HCT116 (cell line): ENCODE measurements at regions not wholly inside any gene's neighbourhood (a gene's known extent, or its start where the extent isn't known, plus 50 kb on each side); places are given as distances from the start of the nearest gene placed in this dataset.

Experiments used
- ATAC-seq: fragments of 200-7000 bp; cut with Tn5 transposase; 2 replicates; pipeline ENCODE4 v1.9.1; 2020; ENCODE audit warnings: mild to moderate bottlenecking, moderate library complexity
- BruUV-seq: library from RNA; stranded (reverse); fragments of 400-500 nt; replicated peaks from 2 replicates; lab custom pipeline; 2021; lab: Mats Ljungman, UMichigan
- CTCF ChIA-PET: fragments of 300-600 bp; sonication (Branson Sonifier 250); formaldehyde crosslinking; loops from one replicate; lab custom pipeline; 2021; ENCODE audit warnings: antibody characterized with exemption; lab: Charles Lee
- POLR2A ChIA-PET: fragments of 300-600, 350-600 bp; sonication (Branson Sonifier 250); formaldehyde crosslinking; loops from one replicate; lab custom pipeline; 2021; ENCODE audit warnings: antibody characterized with exemption; lab: Charles Lee
- RAD21 ChIA-PET, 2 experiments: fragments of 300-600 bp; sonication (Branson Sonifier 250); formaldehyde crosslinking; loops; one replicate each; lab custom pipeline; 2023; ENCODE audit warnings: low total read pairs in 2 of 2; ENCODE audit not compliant: uncharacterized antibody in 2 of 2, unreplicated experiment in 2 of 2, low non-redundant PET in 1 of 2; lab: Charles Lee
- DNase-seq: peaks from one replicate; pipeline ENCODE4 v3.0.0-alpha.2; 2010; ENCODE audit warnings: low read depth, low spot score
- H2AFZ ChIP-seq: fragments of 200-600 bp; shearing (Covaris generic), sonication (generic); 2 replicates; pipeline ENCODE4 v1.6.1; 2017; ENCODE audit warnings: low read depth, mixed run types, mixed read lengths, antibody characterized with exemption, low read length; ENCODE audit not compliant: poor library complexity, severe bottlenecking
- H3K27ac ChIP-seq: 2 replicates; pipeline ENCODE4 v1.5.1; 2012; ENCODE audit warnings: low read depth, low read length
- H3K27me3 ChIP-seq: fragments of 200-600 bp; sonication (generic); 2 replicates; pipeline ENCODE4 v1.6.1; 2016; ENCODE audit warnings: mixed run types, low read length, mixed read lengths; ENCODE audit not compliant: insufficient read depth
- H3K36me3 ChIP-seq, 2 experiments: fragments of 200-500 bp in 1 of 2; fragments of 200-600 bp in 1 of 2; sonication (Bioruptor generic) in 1 of 2; sonication (generic) in 1 of 2; 2 replicates each; pipeline versions ENCODE4 v1.5.1 to v1.6.1; 2014 to 2016; ENCODE audit warnings: low read length in 2 of 2, inconsistent platforms in 1 of 2, mixed read lengths in 1 of 2, mixed run types in 1 of 2; ENCODE audit not compliant: insufficient read depth in 2 of 2, control insufficient read depth in 1 of 2
- H3K4me1 ChIP-seq, 2 experiments: fragments of 200-600 bp in 1 of 2; sonication (generic) in 1 of 2; 2 replicates each; pipeline versions ENCODE4 v1.5.1 to v1.6.1; 2012 to 2017; ENCODE audit warnings: low read length in 2 of 2, inconsistent platforms in 1 of 2, mild to moderate bottlenecking in 1 of 2, mixed read lengths in 1 of 2, mixed run types in 1 of 2, moderate library complexity in 1 of 2; ENCODE audit not compliant: insufficient read depth in 2 of 2, control insufficient read depth in 1 of 2
- H3K4me2 ChIP-seq: fragments of 200-600 bp; sonication (generic); 2 replicates; pipeline ENCODE4 v1.6.1; 2017; ENCODE audit warnings: mixed run types, low read length, mixed read lengths
- H3K4me3 ChIP-seq, 2 experiments: fragments of 200-600 bp in 1 of 2; sonication (generic) in 1 of 2; replicated peaks in 1 of 2; 2 replicates each; pipeline ENCODE4 v1.5.1; 2011 to 2016; ENCODE audit warnings: low read length in 2 of 2, control low read depth in 1 of 2, low read depth in 1 of 2, mild to moderate bottlenecking in 1 of 2, mixed read lengths in 1 of 2, mixed run types in 1 of 2
- H3K79me2 ChIP-seq: fragments of 200-600 bp; sonication (generic); 2 replicates; pipeline ENCODE4 v1.6.1; 2017; ENCODE audit warnings: mild to moderate bottlenecking, mixed run types, low read length, moderate library complexity, mixed read lengths; ENCODE audit not compliant: insufficient read depth
- H3K9ac ChIP-seq: fragments of 200-600 bp; sonication (generic); 2 replicates; pipeline ENCODE4 v1.6.1; 2016; ENCODE audit warnings: low read length, mixed read lengths
- H3K9me2 ChIP-seq: fragments of 200-600 bp; sonication (generic), shearing (Covaris generic); 2 replicates; pipeline ENCODE4 v1.6.1; 2017; ENCODE audit warnings: mixed run types, mild to moderate bottlenecking, moderate library complexity; ENCODE audit not compliant: insufficient read depth
- H3K9me3 ChIP-seq, 2 experiments: fragments of 200-500 bp in 1 of 2; fragments of 200-600 bp in 1 of 2; sonication (Bioruptor generic) in 1 of 2; sonication (generic) in 1 of 2; 2 replicates each; pipeline ENCODE4 v1.6.1; 2014 to 2017; ENCODE audit warnings: low read length in 2 of 2, mixed read lengths in 2 of 2, inconsistent platforms in 1 of 2, low read depth in 1 of 2, mild to moderate bottlenecking in 1 of 2, mixed run types in 1 of 2, moderate library complexity in 1 of 2; ENCODE audit not compliant: control insufficient read depth in 1 of 2, insufficient read depth in 1 of 2
- H4K20me1 ChIP-seq: fragments of 200-600 bp; sonication (generic), shearing (Covaris generic); 2 replicates; pipeline ENCODE4 v1.6.1; 2017; ENCODE audit warnings: mixed run types, mild to moderate bottlenecking, moderate library complexity; ENCODE audit not compliant: insufficient read depth
- ATF3 ChIP-seq: IDR thresholded peaks from 2 replicates; pipeline ENCODE4 v1.6.1; 2012
- CEBPB ChIP-seq: IDR thresholded peaks from 2 replicates; pipeline ENCODE4 v1.6.1; 2012; ENCODE audit warnings: low read depth
- CTCF ChIP-seq, 3 experiments: fragments of 200-600 bp in 1 of 3; sonication (generic) in 1 of 3; IDR thresholded peaks in 2 of 3; conservative IDR thresholded peaks in 1 of 3; 2 replicates each; pipeline ENCODE4 v1.5.1; 2012 to 2017; ENCODE audit warnings: low read depth in 2 of 3, low read length in 2 of 3, antibody characterized with exemption in 1 of 3, borderline replicate concordance in 1 of 3, control low read depth in 1 of 3, mild to moderate bottlenecking in 1 of 3, mixed read lengths in 1 of 3, mixed run types in 1 of 3, moderate library complexity in 1 of 3; ENCODE audit not compliant: insufficient read depth in 1 of 3
- POLR2AphosphoS5 ChIP-seq: IDR thresholded peaks from 2 replicates; pipeline ENCODE4 v1.6.1; 2011; ENCODE audit warnings: mild to moderate bottlenecking, low read depth, low read length, moderate library complexity
- REST ChIP-seq: IDR thresholded peaks from 2 replicates; pipeline ENCODE4 v1.6.1; 2012; ENCODE audit warnings: low read depth
- intact Hi-C: fragments of 100-400 bp; cut with micrococcal nuclease; formaldehyde crosslinking; loops from 2 replicates; pipeline ENCODE4 v1.10.0; 2022

- H3K9me2 ChIP-seq = no peaks in the 10 kb centered on the region
- no peak for ATAC-seq
- CTCF ChIA-PET = no interaction called here
- no peak overlapping the region for H2AFZ ChIP-seq
- H4K20me1 ChIP-seq = no peaks in the 10 kb centered on the region
- no TSS peak for BruUV-seq
- no peaks in the 10 kb centered on the region for H3K36me3 ChIP-seq
- H3K27me3 ChIP-seq = no peaks in the 10 kb centered on the region
- H3K79me2 ChIP-seq = no peaks in the 10 kb centered on the region
- RAD21 ChIA-PET = no interaction called here
- H3K4me1 ChIP-seq = peaks cover 14 to 18% of the 10 kb centered on the region in 2 experiments
- H3K9ac ChIP-seq = no peak overlapping the region
- no peaks in the 10 kb centered on the region for H3K9me3 ChIP-seq
- peak overlapping the region; percentile 20; the same call in 1 of the 2 replicates for H3K4me2 ChIP-seq
- intact Hi-C loops = no loop called here
- peak overlapping the region; percentile 28; the same call in 1 of the 2 replicates for H3K27ac ChIP-seq
- POLR2A ChIA-PET = no interaction called here
- no peak for DNase-seq
- TF ChIP-seq ATF3 (no peak), CEBPB (no peak), REST (no peak), POLR2AphosphoS5 (no peak), CTCF (IDR thresholded peaks at IDR 0.05 in 2 of 3, conservative IDR thresholded peaks at IDR 0.05 in 1 of 3; ENCODE audit: borderline replicate concordance in 1 of 3, insufficient read depth in 1 of 3, low read depth in 2 of 3, low read length in 2 of 3) (no peak)
- no peak overlapping the region for H3K4me3 ChIP-seq
Measured at GRCh38 chr14:71646518-71646917, 285.7 kb upstream of the RGS6 start.
